ENCODE measurements at regions not wholly inside any gene's neighbourhood (a gene's known extent, or its start where the extent isn't known, plus 50 kb on each side); places are given as distances from the start of the nearest gene placed in this dataset.
"Not testable (repeated sequence)": the region's sequence is repeated elsewhere in the genome, so short reads cannot be mapped to it uniquely, and the experiment has no call there.

- TF ChIP-seq CTCF (IDR thresholded peaks at IDR 0.05), result no peak
- TF ChIP-seq EZH2 (IDR thresholded peaks at IDR 0.05), result no peak
- no peak for TF ChIP-seq EZH2phosphoT487 (IDR thresholded peaks at IDR 0.05)
- no peak overlapping the region for H2AFZ ChIP-seq (replicated peaks)
These were observed 245.4 kb upstream of the HDAC4 start for GRCh38 chr2:239646184-239646583.

GRCh38 chr2:239644594-239644993 lies 243.8 kb upstream of the HDAC4 start:
- not testable (repeated sequence) for H3K79me2 ChIP-seq (ENCODE audit: low read depth); H3K9me3 Mint-ChIP-seq; H3K27ac ChIP-seq; H3K27me3 ChIP-seq; H3K27ac Mint-ChIP-seq; DNase-seq (ENCODE audit: low spot score); H3K36me3 ChIP-seq; H4K20me1 ChIP-seq (ENCODE audit: low read depth); H3K4me3 Mint-ChIP-seq; H3K4me3 ChIP-seq; H3K9me3 ChIP-seq (ENCODE audit: low read depth); H3K36me3 Mint-ChIP-seq; H3K9ac ChIP-seq; H3K4me1 ChIP-seq; H2AFZ ChIP-seq (replicated peaks); H3F3A ChIP-seq (ENCODE audit: low read depth); H3K4me2 ChIP-seq; H3K4me1 Mint-ChIP-seq; H3K27me3 Mint-ChIP-seq (ENCODE audit: insufficient read depth, low read depth)

More at GRCh38 chr2:239646184-239646583, 245.4 kb upstream of the HDAC4 start:
- H3K4me1 Mint-ChIP-seq, result no peaks in the 10 kb centered on the region
- no peak overlapping the region for H3K9ac ChIP-seq
- H3K9me3 ChIP-seq (ENCODE audit: low read depth), result no peaks in the 10 kb centered on the region
- no peaks in the 10 kb centered on the region for H3K79me2 ChIP-seq (ENCODE audit: low read depth)
- peaks cover 7% of the 10 kb centered on the region for H3F3A ChIP-seq (ENCODE audit: low read depth)
- no peaks in the 10 kb centered on the region for H3K27me3 Mint-ChIP-seq (ENCODE audit: insufficient read depth, low read depth)
- no peaks in the 10 kb centered on the region for H3K36me3 ChIP-seq
- no peaks in the 10 kb centered on the region for H3K4me1 ChIP-seq
- no peaks in the 10 kb centered on the region for H3K27me3 ChIP-seq
- no peak overlapping the region for H3K4me3 ChIP-seq
- no peak overlapping the region for H3K27ac Mint-ChIP-seq
- H4K20me1 ChIP-seq (ENCODE audit: low read depth), result no peaks in the 10 kb centered on the region
- H3K36me3 Mint-ChIP-seq, result peaks cover 2% of the 10 kb centered on the region
- H3K9me3 Mint-ChIP-seq, result peaks cover 8% of the 10 kb centered on the region
- no peak overlapping the region for H3K4me2 ChIP-seq
- no peak overlapping the region for H3K4me3 Mint-ChIP-seq
- no peak overlapping the region for H3K27ac ChIP-seq
- no peak for DNase-seq (ENCODE audit: low spot score)

GRCh38 chr2:239644011-239644410 lies 243.2 kb upstream of the HDAC4 start:
- Histone ChIP-seq H3K79me2 (ENCODE audit: low read depth) (no peaks in the 10 kb centered on the region), H3K4me1 (no peaks in the 10 kb centered on the region), H3K4me2 (no peak overlapping the region), H3K27ac (no peak overlapping the region), H2AFZ (replicated peaks) (no peak overlapping the region), H3K9ac (no peak overlapping the region), H4K20me1 (ENCODE audit: low read depth) (no peaks in the 10 kb centered on the region), H3K4me3 (no peak overlapping the region), H3K27me3 (no peaks in the 10 kb centered on the region), H3F3A (ENCODE audit: low read depth) (peaks cover 7% of the 10 kb centered on the region), H3K9me3 (ENCODE audit: low read depth) (no peaks in the 10 kb centered on the region), H3K36me3 (no peaks in the 10 kb centered on the region)
- no peak overlapping the region for H3K27ac Mint-ChIP-seq
- no peak for TF ChIP-seq EZH2 (IDR thresholded peaks at IDR 0.05)
- no peak for TF ChIP-seq EZH2phosphoT487 (IDR thresholded peaks at IDR 0.05)
- TF ChIP-seq CTCF (IDR thresholded peaks at IDR 0.05), result no peak
- H3K4me1 Mint-ChIP-seq, result peaks cover 6% of the 10 kb centered on the region
- H3K4me3 Mint-ChIP-seq, result no peak overlapping the region
- H3K36me3 Mint-ChIP-seq, result no peaks in the 10 kb centered on the region
- peak; percentile 50 for DNase-seq (ENCODE audit: low spot score)
- no peaks in the 10 kb centered on the region for H3K27me3 Mint-ChIP-seq (ENCODE audit: insufficient read depth, low read depth)
- peaks cover 7% of the 10 kb centered on the region for H3K9me3 Mint-ChIP-seq

- Mint-ChIP-seq H3K4me1 (peaks cover 6% of the 10 kb centered on the region), H3K27me3 (ENCODE audit: insufficient read depth, low read depth) (peaks cover 3% of the 10 kb centered on the region), H3K27ac (no peak overlapping the region), H3K9me3 (peaks cover 5% of the 10 kb centered on the region), H3K36me3 (no peaks in the 10 kb centered on the region), H3K4me3 (no peak overlapping the region)
- no peak for DNase-seq (ENCODE audit: low spot score)
- Histone ChIP-seq H3K79me2 (ENCODE audit: low read depth) (no peaks in the 10 kb centered on the region), H3K9ac (no peak overlapping the region), H3K36me3 (no peaks in the 10 kb centered on the region), H3K4me1 (no peaks in the 10 kb centered on the region), H3K4me3 (no peak overlapping the region), H4K20me1 (ENCODE audit: low read depth) (no peaks in the 10 kb centered on the region), H3K9me3 (ENCODE audit: low read depth) (no peaks in the 10 kb centered on the region), H3F3A (ENCODE audit: low read depth) (peaks cover 7% of the 10 kb centered on the region), H3K27ac (no peak overlapping the region), H2AFZ (replicated peaks) (no peak overlapping the region), H3K4me2 (no peak overlapping the region), H3K27me3 (no peaks in the 10 kb centered on the region)
- no peak for TF ChIP-seq EZH2 (IDR thresholded peaks at IDR 0.05)
- no peak for TF ChIP-seq CTCF (IDR thresholded peaks at IDR 0.05)
- TF ChIP-seq EZH2phosphoT487 (IDR thresholded peaks at IDR 0.05), result no peak
These were observed 241.7 kb upstream of the HDAC4 start for GRCh38 chr2:239642406-239643004.

GRCh38 chr2:239641904-239642303 lies 241.1 kb upstream of the HDAC4 start:
- H4K20me1 ChIP-seq (ENCODE audit: low read depth); H3F3A ChIP-seq (ENCODE audit: low read depth); H3K27me3 ChIP-seq; H3K27ac ChIP-seq; H3K36me3 Mint-ChIP-seq; H3K4me1 Mint-ChIP-seq; DNase-seq (ENCODE audit: low spot score); H3K4me2 ChIP-seq; H3K27ac Mint-ChIP-seq; H3K4me1 ChIP-seq; H3K27me3 Mint-ChIP-seq (ENCODE audit: insufficient read depth, low read depth); H3K79me2 ChIP-seq (ENCODE audit: low read depth); H3K9ac ChIP-seq; H3K36me3 ChIP-seq; H3K9me3 Mint-ChIP-seq; H3K4me3 ChIP-seq; H3K4me3 Mint-ChIP-seq; H3K9me3 ChIP-seq (ENCODE audit: low read depth); H2AFZ ChIP-seq (replicated peaks): not testable (repeated sequence)

All from neural progenitor cell (in vitro differentiated cells).